ENCODE measurements at regions not wholly inside any gene's neighbourhood (a gene's known extent, or its start where the extent isn't known, plus 50 kb on each side); places are given as distances from the start of the nearest gene placed in this dataset.

GRCh38 chr3:61439122-61439458, 122.3 kb upstream of the PTPRG start:
- DNase-seq (ENCODE audit: low spot score), result no peak
- Histone ChIP-seq H3K27ac (ENCODE audit: low read depth in 1 of 2, low read length in 2 of 2) (no peak overlapping the region), H3K9me3 (ENCODE audit: control insufficient read depth in 4 of 4, low read length in 3 of 4) (no peaks in the 10 kb centered on the region), H3K4me1 (ENCODE audit: control insufficient read depth in 4 of 4, insufficient read depth in 4 of 4, low read length in 3 of 4) (peaks cover 0 to 13% (median 7%) of the 10 kb centered on the region in 4 donors), H3K4me3 (ENCODE audit: low read depth in 1 of 3, low read length in 3 of 3) (no peak overlapping the region), H3K27me3 (ENCODE audit: control insufficient read depth in 4 of 4, insufficient read depth in 4 of 4, low read length in 3 of 4) (no peaks in the 10 kb centered on the region), H3K9ac (ENCODE audit: low read depth in 1 of 2, low read length in 2 of 2) (no peak overlapping the region), H3K36me3 (ENCODE audit: control insufficient read depth in 4 of 4, insufficient read depth in 3 of 4, low read depth in 1 of 4, low read length in 3 of 4) (no peaks in the 10 kb centered on the region)
- WGBS, result 34% methylated on average over 3 of the region's 3 CpGs
- no peak for TF ChIP-seq REST (IDR thresholded peaks at IDR 0.05)
- TF ChIP-seq YY1 (IDR thresholded peaks at IDR 0.05), result peak; percentile 5
- peak; percentile 39 for TF ChIP-seq SP1 (IDR thresholded peaks at IDR 0.05)

- 94% methylated on average over 3 of the region's 3 CpGs for WGBS
Measured at GRCh38 chr3:61442696-61443095, 118.7 kb upstream of the PTPRG start.

GRCh38 chr3:61443886-61444285, 117.5 kb upstream of the PTPRG start:
- no peak overlapping the region for H3K4me3 ChIP-seq (ENCODE audit: low read depth in 1 of 3, low read length in 3 of 3)
- H3K9me3 ChIP-seq (ENCODE audit: control insufficient read depth in 4 of 4, low read length in 3 of 4), result no peaks in the 10 kb centered on the region
- no peak for DNase-seq (ENCODE audit: low spot score)
- H3K27ac ChIP-seq (ENCODE audit: low read depth in 1 of 2, low read length in 2 of 2), result no peak overlapping the region
- no peaks in the 10 kb centered on the region for H3K27me3 ChIP-seq (ENCODE audit: control insufficient read depth in 4 of 4, insufficient read depth in 4 of 4, low read length in 3 of 4)
- no peaks in the 10 kb centered on the region for H3K36me3 ChIP-seq (ENCODE audit: control insufficient read depth in 4 of 4, insufficient read depth in 3 of 4, low read depth in 1 of 4, low read length in 3 of 4)
- no peak for TF ChIP-seq SP1 (IDR thresholded peaks at IDR 0.05)
- TF ChIP-seq RXRA (IDR thresholded peaks at IDR 0.05), result no peak
- TF ChIP-seq ATF3 (IDR thresholded peaks at IDR 0.05), result no peak
- no peak for TF ChIP-seq ZBTB33 (IDR thresholded peaks at IDR 0.05)
- no peak for TF ChIP-seq HNF4G (IDR thresholded peaks at IDR 0.05)
- no peak for TF ChIP-seq CTCF (IDR thresholded peaks at IDR 0.05; ENCODE audit: low read depth, low read length, missing input control)
- no peak for TF ChIP-seq GABPA (IDR thresholded peaks at IDR 0.05 in 1 of 2, conservative IDR thresholded peaks at IDR 0.05 in 1 of 2)
- TF ChIP-seq TAF1 (conservative IDR thresholded peaks at IDR 0.05), result no peak
- TF ChIP-seq HNF4A (conservative IDR thresholded peaks at IDR 0.05), result no peak
- TF ChIP-seq YY1 (IDR thresholded peaks at IDR 0.05), result no peak
- H3K4me1 ChIP-seq (ENCODE audit: control insufficient read depth in 4 of 4, insufficient read depth in 4 of 4, low read length in 3 of 4), result peaks cover 0 to 8% (median 6%) of the 10 kb centered on the region in 4 donors
- no peak overlapping the region for H3K9ac ChIP-seq (ENCODE audit: low read depth in 1 of 2, low read length in 2 of 2)

More at GRCh38 chr3:61442696-61443095, 118.7 kb upstream of the PTPRG start:
- Histone ChIP-seq H3K27ac (ENCODE audit: low read depth in 1 of 2, low read length in 2 of 2) (no peak overlapping the region), H3K27me3 (ENCODE audit: control insufficient read depth in 4 of 4, insufficient read depth in 4 of 4, low read length in 3 of 4) (no peaks in the 10 kb centered on the region), H3K36me3 (ENCODE audit: control insufficient read depth in 4 of 4, insufficient read depth in 3 of 4, low read depth in 1 of 4, low read length in 3 of 4) (no peaks in the 10 kb centered on the region), H3K9ac (ENCODE audit: low read depth in 1 of 2, low read length in 2 of 2) (no peak overlapping the region), H3K4me1 (ENCODE audit: control insufficient read depth in 4 of 4, insufficient read depth in 4 of 4, low read length in 3 of 4) (peaks cover 0 to 13% (median 7%) of the 10 kb centered on the region in 4 donors), H3K9me3 (ENCODE audit: control insufficient read depth in 4 of 4, low read length in 3 of 4) (no peaks in the 10 kb centered on the region), H3K4me3 (ENCODE audit: low read depth in 1 of 3, low read length in 3 of 3) (no peak overlapping the region)
- no peak for DNase-seq (ENCODE audit: low spot score)
- no peak for TF ChIP-seq EGR1 (IDR thresholded peaks at IDR 0.05; ENCODE audit: low read depth in 2 of 2)
- TF ChIP-seq ATF3 (IDR thresholded peaks at IDR 0.05), result no peak
- no peak for TF ChIP-seq RXRA (IDR thresholded peaks at IDR 0.05)
- no peak for TF ChIP-seq YY1 (IDR thresholded peaks at IDR 0.05)
- no peak for TF ChIP-seq TAF1 (conservative IDR thresholded peaks at IDR 0.05)
- no peak for TF ChIP-seq CTCF (IDR thresholded peaks at IDR 0.05; ENCODE audit: low read depth, low read length, missing input control)
- no peak for TF ChIP-seq NR2F2 (IDR thresholded peaks at IDR 0.05)

Data from liver (tissue), 8 donors.